ENCODE measurements at regions not wholly inside any gene's neighbourhood (a gene's known extent, or its start where the extent isn't known, plus 50 kb on each side); places are given as distances from the start of the nearest gene placed in this dataset.
"Not testable (repeated sequence)": the region's sequence is repeated elsewhere in the genome, so short reads cannot be mapped to it uniquely, and the experiment has no call there.

DNA sequence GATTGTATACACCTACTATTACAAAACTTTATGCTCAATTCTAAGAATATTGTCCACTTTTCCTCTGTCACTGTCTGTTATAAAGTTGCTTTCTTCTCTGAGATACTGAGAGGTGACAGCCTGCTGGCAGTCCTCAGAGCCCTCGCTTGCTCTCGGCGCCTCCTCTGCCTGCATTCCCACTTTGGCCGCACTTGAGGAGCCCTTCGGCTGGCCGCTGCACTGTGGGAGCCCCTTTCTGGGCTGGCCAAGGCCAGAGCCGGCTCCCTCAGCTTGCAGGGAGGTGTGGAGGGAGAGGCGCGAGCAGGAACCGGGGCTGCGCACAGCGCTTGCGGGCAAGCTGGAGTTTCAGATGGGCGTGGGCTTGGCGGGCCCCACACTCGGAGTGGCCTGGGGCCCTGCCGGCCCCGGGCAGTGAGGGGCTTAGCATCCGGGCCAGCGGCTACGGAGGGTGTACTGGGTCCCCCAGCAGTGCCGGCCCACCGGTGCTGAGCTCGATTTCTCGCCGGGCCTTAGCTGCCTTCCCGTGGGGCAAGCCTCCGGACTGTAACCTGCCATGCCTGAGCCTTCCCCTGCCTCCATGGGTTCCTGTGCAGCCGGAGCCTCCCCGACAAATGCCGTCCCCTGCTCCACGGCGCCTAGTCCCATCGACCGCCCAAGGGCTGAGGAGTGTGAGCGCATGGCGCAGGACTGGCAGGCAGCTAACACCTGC is 627.6 kb upstream of the PCDH7 start:
- ATAC-seq; intact Hi-C loops (cut with micrococcal nuclease): not testable (repeated sequence)
- DNase-seq: peak; percentile 26

DNA sequence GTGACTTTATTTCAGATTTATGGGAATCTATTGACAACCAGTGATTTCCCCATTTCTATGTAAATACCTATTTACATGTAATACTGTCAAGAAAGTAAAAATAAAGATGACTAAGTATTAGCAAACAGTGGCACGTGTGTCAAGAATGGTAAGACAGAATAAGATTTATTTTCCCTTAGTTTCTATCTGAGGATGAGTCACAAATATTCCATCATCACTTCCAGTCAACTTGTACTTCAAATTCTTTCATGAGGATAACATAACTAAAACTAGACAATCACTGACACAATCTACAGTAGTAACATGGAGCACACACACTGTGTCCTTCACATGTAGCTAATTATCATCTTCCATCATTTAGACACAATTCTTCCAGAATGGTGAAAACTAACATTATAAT is 625.3 kb upstream of the PCDH7 start:
- intact Hi-C loops (cut with micrococcal nuclease): no loop called here
- ATAC-seq: no peak
- DNase-seq: no peak

DNA sequence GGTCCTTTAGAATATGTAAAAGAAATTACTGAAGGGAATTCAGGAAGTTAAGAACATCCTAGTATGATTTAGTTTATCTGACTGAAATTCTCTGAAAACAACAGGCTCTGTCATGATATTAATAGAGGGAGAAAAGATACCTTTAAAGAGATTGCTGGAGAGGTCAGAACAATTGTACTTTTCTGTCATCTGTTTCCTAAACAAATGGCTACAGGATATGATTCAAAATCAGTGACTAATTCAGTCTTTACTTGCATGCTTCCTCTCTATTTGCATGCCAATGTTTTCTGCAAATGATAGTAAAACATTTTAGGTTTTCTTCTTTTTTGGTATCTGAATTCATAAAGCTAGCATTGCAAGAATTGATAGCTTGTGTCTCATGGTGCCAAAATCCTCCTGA is 616.7 kb upstream of the PCDH7 start:
- no peak for ATAC-seq
- intact Hi-C loops (cut with micrococcal nuclease): no loop called here
- no peak for DNase-seq

DNA sequence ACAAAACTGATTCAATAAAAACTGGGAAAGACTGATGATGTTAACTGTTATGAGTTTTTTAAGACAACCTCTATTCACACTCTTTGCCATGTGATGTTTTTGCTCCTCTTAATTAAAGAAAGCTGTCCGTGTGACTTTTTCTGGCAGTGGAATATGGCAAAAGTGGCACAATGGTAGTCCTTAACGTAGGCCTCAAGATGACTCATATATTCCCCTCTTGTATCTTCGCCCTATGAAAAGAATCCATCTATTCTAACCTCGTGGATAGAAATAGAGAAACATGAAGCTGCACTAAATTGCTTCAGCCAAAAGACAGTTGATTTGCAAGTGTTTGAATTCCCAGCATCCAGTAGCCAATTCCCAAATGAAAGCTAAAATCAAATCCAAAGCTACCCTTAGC is 603.8 kb upstream of the PCDH7 start:
- no peak for DNase-seq
- intact Hi-C loops (cut with micrococcal nuclease): no loop called here
- no peak for ATAC-seq

DNA sequence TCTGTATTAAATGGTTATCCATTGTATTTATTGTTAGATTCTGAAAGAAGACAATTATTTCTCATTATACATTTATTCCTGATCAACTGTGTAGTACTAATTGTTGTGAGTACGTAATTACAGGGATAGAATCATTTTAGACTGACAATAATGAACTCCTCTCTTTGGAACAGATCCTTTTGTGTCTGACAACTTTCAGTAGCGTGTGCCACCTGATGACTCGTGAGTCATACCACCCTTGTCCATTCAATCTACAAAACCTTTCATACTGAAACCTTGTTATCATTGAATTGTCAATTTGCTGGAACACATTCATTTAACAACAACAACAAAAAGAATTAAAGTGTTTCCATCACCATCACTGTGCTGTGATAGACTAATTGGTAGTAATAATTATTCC is 602.7 kb upstream of the PCDH7 start:
- intact Hi-C loops (cut with micrococcal nuclease): no loop called here
- ATAC-seq (no peak), DNase-seq (no peak)

DNA sequence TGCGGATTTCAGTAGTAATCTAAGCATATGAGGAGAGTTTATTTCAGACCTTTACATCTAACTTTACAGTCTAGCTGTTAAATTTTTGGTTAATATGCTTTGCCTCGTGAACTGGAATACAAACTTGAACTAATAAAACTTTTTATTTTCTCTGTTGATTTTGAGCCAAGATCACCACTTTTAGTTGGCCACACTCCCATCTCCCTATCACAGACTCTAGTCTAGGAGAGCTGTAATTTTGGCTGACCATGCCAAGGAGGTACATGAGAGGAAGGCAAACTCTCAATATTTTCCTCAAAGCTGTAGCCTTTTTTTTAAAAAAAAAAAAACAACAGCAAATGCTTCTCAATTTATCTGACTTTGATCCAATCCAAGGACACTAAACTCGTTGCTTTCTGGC is 597.5 kb upstream of the PCDH7 start:
- no peak for ATAC-seq
- intact Hi-C loops (cut with micrococcal nuclease): no loop called here
- no peak for DNase-seq

DNA sequence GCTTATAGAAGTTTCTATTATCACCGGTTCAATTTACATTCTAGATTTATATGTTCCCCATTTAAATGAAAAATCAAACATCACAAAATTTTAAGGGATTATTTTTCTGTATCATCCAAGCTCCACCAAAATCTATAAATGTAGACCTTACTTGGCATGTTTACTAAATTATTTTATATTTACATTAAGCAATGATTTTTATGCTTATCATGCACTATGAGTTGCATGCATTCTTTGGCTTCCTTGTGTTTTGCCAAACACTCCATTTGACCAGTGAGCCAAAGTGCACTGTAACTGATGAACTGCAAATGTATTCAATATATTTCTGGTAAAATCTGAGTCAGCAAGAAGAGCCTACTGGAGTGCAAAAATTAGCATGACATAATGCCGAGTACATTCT is 595.5 kb upstream of the PCDH7 start:
- intact Hi-C loops (cut with micrococcal nuclease); ATAC-seq; DNase-seq: not testable (repeated sequence)

DNA sequence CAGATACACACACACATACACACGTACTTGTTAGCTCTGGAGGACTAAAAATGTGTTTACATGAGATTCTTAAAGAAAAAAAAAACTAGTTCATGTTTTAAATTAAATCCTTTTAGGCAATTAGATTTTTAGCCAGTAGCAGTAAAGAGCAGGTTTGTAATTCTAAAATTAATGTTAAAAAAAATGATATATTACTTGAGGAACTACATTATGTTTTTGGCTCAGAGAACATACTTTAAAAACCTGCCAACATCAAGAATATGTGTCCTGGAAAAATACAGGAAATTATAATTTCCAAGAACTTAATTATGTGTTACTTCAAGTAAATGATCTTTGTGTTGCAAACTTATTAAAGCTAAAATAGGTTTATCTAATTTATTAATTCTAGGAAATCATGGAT is 594.3 kb upstream of the PCDH7 start:
- no peak for DNase-seq
- no peak for ATAC-seq
- intact Hi-C loops (cut with micrococcal nuclease): no loop called here

DNA sequence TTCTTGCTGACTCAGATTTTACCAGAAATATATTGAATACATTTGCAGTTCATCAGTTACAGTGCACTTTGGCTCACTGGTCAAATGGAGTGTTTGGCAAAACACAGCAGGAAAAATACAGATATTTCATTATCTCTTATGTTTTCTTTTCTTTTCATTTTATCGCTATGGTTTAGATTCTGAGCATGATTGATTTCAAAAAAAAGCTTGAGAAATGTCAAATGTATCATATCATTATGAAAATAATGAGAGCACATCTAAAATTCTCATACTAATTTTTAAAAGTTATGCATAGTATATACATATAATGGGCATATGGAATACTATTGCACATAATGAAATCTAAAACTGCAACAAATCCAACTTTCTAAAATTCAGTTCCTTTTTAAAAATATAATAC is 593.8 kb upstream of the PCDH7 start:
- DNase-seq (no peak), ATAC-seq (no peak)
- intact Hi-C loops (cut with micrococcal nuclease): no loop called here

DNA sequence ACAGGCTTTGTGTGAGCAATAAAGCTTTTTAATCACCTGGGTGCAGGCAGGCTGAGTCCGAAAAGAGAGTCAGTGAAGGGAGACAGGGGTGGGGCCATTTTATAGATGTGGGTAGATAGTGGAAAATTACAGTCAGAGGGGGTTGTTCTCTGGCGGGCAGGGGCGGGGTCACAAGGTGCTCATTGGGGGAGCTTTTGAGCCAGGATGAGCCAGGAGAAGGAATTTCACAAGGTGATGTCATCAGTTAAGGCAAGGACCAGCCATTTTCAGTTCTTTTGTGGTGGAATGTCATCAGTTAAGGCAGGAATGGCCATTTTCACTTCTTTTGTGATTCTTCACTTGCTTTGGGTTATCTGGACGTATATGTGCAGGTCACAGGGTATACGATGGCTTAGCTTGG is 571.3 kb upstream of the PCDH7 start:
- intact Hi-C loops (cut with micrococcal nuclease); DNase-seq; ATAC-seq: not testable (repeated sequence)

DNA sequence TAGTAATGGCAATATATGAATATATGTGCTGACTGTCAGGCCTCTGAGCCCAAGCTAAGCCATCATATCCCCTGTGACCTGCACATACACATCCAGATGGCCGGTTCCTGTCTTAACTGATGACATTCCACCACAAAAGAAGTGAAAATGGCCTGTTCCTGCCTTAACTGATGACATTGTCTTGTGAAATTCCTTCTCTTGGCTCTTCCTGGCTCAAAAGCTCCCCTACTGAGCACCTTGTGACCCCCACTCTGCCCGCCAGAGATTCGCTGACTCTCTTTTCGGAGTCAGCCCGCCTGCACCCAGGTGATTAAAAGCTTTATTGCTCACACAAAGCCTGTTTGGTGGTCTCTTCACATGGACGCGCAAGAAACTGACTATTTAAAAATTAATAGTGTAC is 570.6 kb upstream of the PCDH7 start:
- ATAC-seq; DNase-seq; intact Hi-C loops (cut with micrococcal nuclease): not testable (repeated sequence)

DNA sequence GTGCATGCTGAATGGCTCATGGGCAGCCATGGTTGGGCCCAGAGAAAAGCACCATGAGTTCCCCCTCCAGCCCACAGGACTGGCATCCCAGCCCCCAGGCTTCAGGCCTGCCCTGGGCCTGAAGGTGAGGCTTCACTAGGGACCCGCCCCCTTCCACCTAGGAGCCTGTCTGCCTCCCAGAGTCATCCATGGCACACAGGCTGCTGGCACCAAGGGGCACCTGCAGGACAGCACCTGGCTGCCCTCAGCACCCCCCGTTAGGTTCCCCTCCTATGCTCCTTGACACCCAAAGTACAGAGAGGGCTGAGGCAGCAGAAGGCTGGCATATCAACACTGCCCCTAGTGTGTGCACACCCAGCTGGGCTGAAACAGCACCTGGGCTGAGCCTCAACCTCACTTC is 566.7 kb upstream of the PCDH7 start:
- DNase-seq: no peak
- intact Hi-C loops (cut with micrococcal nuclease): no loop called here
- ATAC-seq: no peak

DNA sequence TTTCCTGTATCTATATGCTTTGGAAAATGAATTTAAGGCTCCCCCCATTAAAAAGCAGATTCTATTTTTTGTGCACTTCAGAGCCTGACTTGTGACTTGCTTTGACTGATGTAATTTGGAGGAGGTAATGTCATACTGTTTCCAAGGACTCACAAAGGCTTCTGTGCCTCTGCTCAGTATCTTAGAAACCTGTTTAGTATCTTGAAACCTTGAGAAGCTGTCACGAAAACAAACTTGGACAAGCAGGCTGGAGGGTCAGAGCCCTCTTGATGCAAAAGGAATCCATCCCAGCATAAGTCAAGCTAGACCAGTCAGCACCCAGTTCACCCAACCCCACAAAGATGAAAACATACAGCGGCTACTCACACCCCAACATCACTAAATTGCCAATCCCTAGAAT is 560.0 kb upstream of the PCDH7 start:
- ATAC-seq: no peak
- intact Hi-C loops (cut with micrococcal nuclease): no loop called here
- no peak for DNase-seq

DNA sequence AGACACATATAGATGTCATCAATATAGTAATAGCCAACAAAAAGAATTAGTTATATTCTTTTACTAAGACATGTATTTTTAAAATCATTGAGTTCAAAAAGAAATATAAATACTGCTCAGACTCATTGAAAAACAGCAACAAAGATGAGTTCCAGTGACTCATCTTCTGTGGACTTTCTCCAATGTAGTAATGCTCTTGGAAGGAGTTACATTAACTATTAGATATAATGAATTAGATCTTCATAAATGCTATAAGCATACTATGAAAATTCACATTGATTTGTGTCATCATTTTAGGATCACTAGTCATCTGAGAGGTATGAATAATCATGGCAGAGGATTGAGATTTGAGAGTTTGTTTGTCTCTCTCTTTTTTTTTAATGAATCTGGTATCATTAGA is 547.8 kb upstream of the PCDH7 start:
- ATAC-seq: no peak
- intact Hi-C loops (cut with micrococcal nuclease): no loop called here
- no peak for DNase-seq

DNA sequence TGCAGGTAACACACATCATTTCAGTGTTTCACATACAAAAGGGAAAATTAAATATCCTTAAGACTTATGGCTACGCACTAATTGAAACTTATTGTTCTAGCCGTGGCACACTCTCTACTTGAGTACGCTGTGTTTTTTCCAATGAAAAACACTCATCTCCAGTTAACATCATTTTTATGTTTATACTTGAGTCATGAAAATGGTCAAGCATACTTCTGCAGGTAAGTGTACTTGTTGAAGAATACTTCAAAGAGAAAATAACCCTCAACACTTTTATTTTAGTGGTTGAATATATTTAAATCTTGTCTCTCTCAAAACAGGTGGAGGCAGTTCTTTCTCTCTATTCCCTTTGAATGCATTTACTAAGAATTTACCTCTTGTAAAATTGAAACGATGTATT is 538.7 kb upstream of the PCDH7 start:
- no peak for ATAC-seq
- intact Hi-C loops (cut with micrococcal nuclease): no loop called here
- DNase-seq: no peak

DNA sequence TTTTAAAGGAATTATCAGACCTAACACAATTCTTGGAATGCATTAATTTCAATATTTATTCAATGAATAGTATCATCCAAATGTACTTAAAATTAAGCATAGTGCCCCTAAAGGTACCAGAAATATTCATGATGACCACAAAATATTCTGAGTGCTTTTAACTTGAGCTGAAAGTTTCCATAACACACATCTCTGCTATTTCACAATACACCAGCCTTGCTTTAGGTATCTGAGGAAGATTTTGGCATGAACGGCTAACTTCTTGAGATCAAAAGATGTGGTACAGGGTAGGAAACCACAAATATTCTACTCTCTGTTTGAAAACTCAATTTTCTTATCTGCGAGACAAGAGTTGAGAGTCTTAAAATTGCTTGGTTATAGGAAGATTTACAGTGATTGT is 538.3 kb upstream of the PCDH7 start:
- intact Hi-C loops (cut with micrococcal nuclease): no loop called here
- no peak for DNase-seq
- no peak for ATAC-seq

DNA sequence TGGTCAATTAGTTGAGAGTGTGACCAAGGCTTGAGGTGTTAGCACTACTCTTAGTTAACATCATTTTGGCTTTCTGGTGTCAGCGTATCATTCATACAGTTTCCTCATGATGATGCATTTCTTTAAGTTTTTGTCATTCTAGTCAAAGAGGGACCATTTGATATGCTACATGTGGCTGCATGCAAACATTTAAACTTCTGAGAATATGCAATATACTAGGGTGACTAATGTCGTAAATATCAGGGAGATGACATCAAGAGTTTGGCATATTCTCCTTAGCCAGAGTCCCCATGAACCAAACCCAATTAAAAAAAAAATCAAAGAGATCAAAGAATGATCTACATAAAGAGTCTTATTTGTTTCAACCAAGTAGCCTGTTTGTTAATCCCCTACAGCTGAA is 537.4 kb upstream of the PCDH7 start:
- intact Hi-C loops (cut with micrococcal nuclease): no loop called here
- ATAC-seq: no peak
- DNase-seq: no peak

DNA sequence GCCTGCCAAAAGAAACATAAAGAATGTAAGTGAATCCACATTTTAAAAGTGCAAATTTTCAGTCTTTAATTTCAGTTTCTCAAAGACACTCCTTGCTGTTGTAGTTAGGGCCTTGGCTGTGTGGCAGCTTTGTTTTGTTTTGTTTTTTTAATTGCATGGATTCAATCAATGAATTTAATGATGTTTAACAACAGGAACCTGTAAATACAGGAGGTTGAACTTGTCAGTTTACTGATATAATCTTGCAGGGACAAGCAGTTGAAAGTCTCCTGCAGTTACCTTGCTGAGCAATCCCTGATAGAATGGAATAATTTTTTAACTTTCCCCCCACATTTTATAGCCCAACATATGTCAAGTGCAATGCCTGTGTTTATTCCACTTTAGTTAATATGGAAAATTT is 528.3 kb upstream of the PCDH7 start:
- ATAC-seq (no peak), DNase-seq (no peak)
- intact Hi-C loops (cut with micrococcal nuclease): no loop called here

DNA sequence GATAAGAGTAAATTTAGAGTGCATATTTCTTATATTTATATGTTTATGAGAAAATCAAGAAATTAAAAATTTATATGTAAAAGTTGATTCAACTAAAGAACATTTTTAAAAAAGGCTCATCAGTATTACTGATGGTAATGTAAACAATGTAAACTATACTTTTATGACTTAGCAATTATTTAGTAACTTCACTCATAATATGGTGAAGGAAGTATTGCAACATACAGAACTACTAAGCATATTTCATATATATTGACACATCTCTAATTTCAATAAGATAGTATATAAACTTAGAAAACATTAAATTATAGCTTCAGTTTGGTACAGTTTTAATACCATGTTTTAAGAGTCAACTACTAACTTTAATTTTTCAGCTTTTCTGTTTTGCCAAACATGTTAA is 512.8 kb upstream of the PCDH7 start:
- no peak for DNase-seq
- intact Hi-C loops (cut with micrococcal nuclease): no loop called here
- no peak for ATAC-seq

DNA sequence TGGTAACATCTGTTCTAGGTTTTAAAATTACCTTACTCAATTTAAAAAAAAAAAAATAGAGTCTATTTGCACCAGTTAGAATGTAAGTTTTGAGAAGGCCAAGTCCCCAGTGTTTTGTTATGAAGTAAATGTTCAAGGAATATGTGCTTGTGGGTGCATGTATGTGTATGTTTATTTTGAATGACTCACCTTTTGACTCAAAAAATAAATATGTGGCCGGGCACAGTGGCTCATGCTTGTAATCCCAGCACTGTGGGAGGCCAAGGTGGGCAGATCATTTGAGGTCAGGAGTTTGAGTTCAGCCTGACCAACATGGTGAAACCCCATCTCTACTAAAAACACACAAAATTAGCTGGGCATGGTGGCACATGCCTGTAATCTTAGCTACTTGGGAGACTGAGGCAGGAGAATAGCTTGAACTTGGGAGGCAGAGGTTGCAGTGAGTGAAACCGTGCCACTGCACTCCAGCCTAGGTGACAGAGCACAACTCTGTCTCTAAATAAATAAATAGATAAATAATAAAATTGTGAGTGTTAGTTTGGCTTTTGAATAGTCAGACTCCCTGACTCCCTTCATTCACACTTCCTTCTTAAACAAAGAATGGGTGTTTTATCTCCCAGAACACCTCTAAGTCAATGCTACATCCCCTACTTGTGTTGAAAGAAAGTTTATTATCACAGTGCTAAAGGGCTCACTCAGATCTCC is 511.3 kb upstream of the PCDH7 start:
- DNase-seq: no peak
- no peak for ATAC-seq
- intact Hi-C loops (cut with micrococcal nuclease): no loop called here

DNA sequence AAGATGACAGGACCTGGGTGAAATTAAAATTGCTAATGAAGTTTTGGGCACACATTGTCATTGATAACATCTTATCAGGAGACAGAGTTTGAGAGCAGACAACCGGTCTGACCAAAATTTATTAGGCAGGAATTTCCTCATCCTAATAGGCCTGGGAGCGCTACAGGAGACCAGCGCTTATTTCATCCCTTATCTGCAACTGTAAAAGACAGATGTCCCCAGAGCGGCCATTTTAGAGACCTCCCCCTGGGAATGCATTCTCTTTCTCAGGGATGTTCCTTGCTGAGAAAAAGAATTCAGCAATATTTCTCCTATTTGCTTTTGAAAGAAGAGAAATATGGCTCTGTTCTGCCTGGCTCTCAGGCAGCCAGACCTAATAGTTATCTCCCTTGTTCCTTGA is 504.2 kb upstream of the PCDH7 start:
- DNase-seq: not testable (repeated sequence)

More for the DNA sequence above, 504.2 kb upstream of the PCDH7 start:
- ATAC-seq; intact Hi-C loops (cut with micrococcal nuclease): not testable (repeated sequence)
